GM23338 (cell line): ENCODE measurements at regions not wholly inside any gene's neighbourhood (a gene's known extent, or its start where the extent isn't known, plus 50 kb on each side); places are given as distances from the start of the nearest gene placed in this dataset.
A peak's percentile ranks its signal among the peaks of the same experiment; 100 is the strongest.

ENCODE experiments used
- ATAC-seq: fragments of 200-7000 bp; cut with Tn5 transposase; 3 replicates; pipeline ENCODE4 v1.9.1; 2020
- DNase-seq: peaks from one replicate; pipeline ENCODE4 v3.0.0-alpha.2; 2015; ENCODE audit warnings: low spot score
- H2AFZ ChIP-seq: fragments of 200-600 bp; sonication (generic); 2 replicates; pipeline ENCODE4 v1.8.0; 2016; ENCODE audit warnings: antibody characterized with exemption, mild to moderate bottlenecking, moderate library complexity
- H3F3A ChIP-seq: fragments of 200-600 bp; sonication (generic); replicated peaks from 2 replicates; pipeline ENCODE4 v1.8.0; 2017; ENCODE audit warnings: antibody characterized with exemption, mixed run types, low read depth
- H3K27ac ChIP-seq: fragments of 200-600 bp; sonication (generic); 2 replicates; pipeline ENCODE4 v1.6.1; 2016; ENCODE audit warnings: low read depth
- H3K27me3 ChIP-seq: fragments of 200-600 bp; sonication (generic); 2 replicates; pipeline ENCODE4 v1.8.0; 2016; ENCODE audit warnings: mild to moderate bottlenecking, mixed run types, moderate library complexity; ENCODE audit not compliant: insufficient read depth
- H3K36me3 ChIP-seq: fragments of 200-600 bp; sonication (generic); 2 replicates; pipeline ENCODE4 v1.8.0; 2016; ENCODE audit warnings: mild to moderate bottlenecking; ENCODE audit not compliant: insufficient read depth
- H3K4me1 ChIP-seq: fragments of 200-600 bp; sonication (generic); 2 replicates; pipeline ENCODE4 v1.8.0; 2016; ENCODE audit warnings: mild to moderate bottlenecking, moderate library complexity; ENCODE audit not compliant: insufficient read depth
- H3K4me2 ChIP-seq: fragments of 200-600 bp; sonication (generic); 2 replicates; pipeline ENCODE4 v1.7.1; 2017; ENCODE audit warnings: mixed run types
- H3K4me3 ChIP-seq: fragments of 200-600 bp; sonication (generic); 2 replicates; pipeline ENCODE4 v1.6.1; 2016; ENCODE audit warnings: mixed run types
- H3K79me2 ChIP-seq: fragments of 200-600 bp; sonication (generic); replicated peaks from 2 replicates; pipeline ENCODE4 v1.8.0; 2017; ENCODE audit warnings: mild to moderate bottlenecking; ENCODE audit not compliant: insufficient read depth
- H3K9me2 ChIP-seq: fragments of 200-600 bp; sonication (generic); 2 replicates; pipeline ENCODE4 v1.8.0; 2017; ENCODE audit not compliant: insufficient read depth
- H4K20me1 ChIP-seq: fragments of 200-600 bp; sonication (generic); replicated peaks from 2 replicates; pipeline ENCODE4 v1.8.0; 2017; ENCODE audit warnings: mild to moderate bottlenecking; ENCODE audit not compliant: insufficient read depth
- H3K27ac Mint-ChIP-seq: 2 replicates; pipeline ENCODE4 v1.8.0; 2020; ENCODE audit warnings: inconsistent platforms, mild to moderate bottlenecking, moderate library complexity, mixed read lengths
- H3K27me3 Mint-ChIP-seq: 3 replicates; pipeline ENCODE4 v1.8.0; 2022; ENCODE audit warnings: low read depth, mild to moderate bottlenecking, moderate library complexity, mixed read lengths, inconsistent platforms; ENCODE audit not compliant: insufficient read depth, poor library complexity
- H3K36me3 Mint-ChIP-seq: 3 replicates; pipeline ENCODE4 v1.8.0; 2021; ENCODE audit warnings: low read depth, mild to moderate bottlenecking, inconsistent platforms, moderate library complexity, mixed read lengths
- H3K4me1 Mint-ChIP-seq: 3 replicates; pipeline ENCODE4 v1.8.0; 2020; ENCODE audit warnings: mild to moderate bottlenecking, inconsistent platforms, mixed read lengths
- H3K4me3 Mint-ChIP-seq: 3 replicates; pipeline ENCODE4 v1.8.0; 2021; ENCODE audit warnings: moderate library complexity, mild to moderate bottlenecking, inconsistent platforms, mixed read lengths
- H3K9me3 Mint-ChIP-seq: 3 replicates; pipeline ENCODE4 v1.8.0; 2020; ENCODE audit warnings: moderate library complexity, mild to moderate bottlenecking, inconsistent platforms, mixed read lengths
- CREB1 ChIP-seq: fragments of 250-450 bp; sonication (Bioruptor Pico); IDR thresholded peaks from 2 replicates; pipeline ENCODE4 v1.5.0; 2020; ENCODE audit warnings: low read depth, mild to moderate bottlenecking, moderate library complexity
- CTCF ChIP-seq, 2 experiments: fragments of 200-600 bp in 1 of 2; sonication (generic) in 1 of 2; conservative IDR thresholded peaks; 2 replicates each; pipeline versions ENCODE4 v1.5.1 to v1.6.1; 2016 to 2017; ENCODE audit warnings: antibody characterized with exemption in 2 of 2, low read depth in 2 of 2, mild to moderate bottlenecking in 2 of 2, moderate library complexity in 1 of 2
- EZH2 ChIP-seq: fragments of 200-600 bp; sonication (generic); IDR thresholded peaks from one replicate; pipeline ENCODE4 v1.8.0; 2017; ENCODE audit warnings: antibody characterized with exemption, mild to moderate bottlenecking, low read depth; ENCODE audit not compliant: unreplicated experiment
- EZH2phosphoT487 ChIP-seq: fragments of 200-600 bp; sonication (generic); IDR thresholded peaks from one replicate; pipeline ENCODE4 v1.8.1; 2018; ENCODE audit warnings: antibody characterized with exemption; ENCODE audit not compliant: unreplicated experiment
- JUNB ChIP-seq: IDR thresholded peaks from one replicate; pipeline ENCODE4 v1.6.1; 2016; ENCODE audit warnings: antibody characterized with exemption; ENCODE audit not compliant: unreplicated experiment
- NANOG ChIP-seq: IDR thresholded peaks from 2 replicates; pipeline ENCODE4 v1.6.1; 2016; ENCODE audit warnings: antibody characterized with exemption, borderline replicate concordance
- POLR2AphosphoS5 ChIP-seq: IDR thresholded peaks from 2 replicates; pipeline ENCODE4 v1.6.1; 2016; ENCODE audit warnings: antibody characterized with exemption, low read depth
- REST ChIP-seq: IDR thresholded peaks from one replicate; pipeline ENCODE4 v1.6.1; 2018; ENCODE audit warnings: antibody characterized with exemption; ENCODE audit not compliant: unreplicated experiment
- STAT1 ChIP-seq: IDR thresholded peaks from one replicate; pipeline ENCODE4 v1.6.1; 2016; ENCODE audit warnings: antibody characterized with exemption; ENCODE audit not compliant: unreplicated experiment
- ZNF114 ChIP-seq: fragments of 250-450 bp; sonication (Bioruptor Pico); IDR thresholded peaks from 2 replicates; pipeline ENCODE4 v1.5.0; 2020; ENCODE audit warnings: mild to moderate bottlenecking, moderate library complexity
- ZNF331 ChIP-seq: fragments of 250-450 bp; sonication (Bioruptor Pico); IDR thresholded peaks from 2 replicates; pipeline ENCODE4 v1.5.0; 2020; ENCODE audit warnings: low read depth, mild to moderate bottlenecking, moderate library complexity
- ZNF462 ChIP-seq: fragments of 250-450 bp; sonication (Bioruptor Pico); IDR thresholded peaks from 2 replicates; pipeline ENCODE4 v1.5.0; 2020; ENCODE audit warnings: mild to moderate bottlenecking, moderate library complexity
- TF ChIP-seq, protein P1 (sequence below): IDR thresholded peaks from 2 replicates; pipeline ENCODE4 v1.6.1; 2016; ENCODE audit warnings: antibody characterized with exemption

DNA sequence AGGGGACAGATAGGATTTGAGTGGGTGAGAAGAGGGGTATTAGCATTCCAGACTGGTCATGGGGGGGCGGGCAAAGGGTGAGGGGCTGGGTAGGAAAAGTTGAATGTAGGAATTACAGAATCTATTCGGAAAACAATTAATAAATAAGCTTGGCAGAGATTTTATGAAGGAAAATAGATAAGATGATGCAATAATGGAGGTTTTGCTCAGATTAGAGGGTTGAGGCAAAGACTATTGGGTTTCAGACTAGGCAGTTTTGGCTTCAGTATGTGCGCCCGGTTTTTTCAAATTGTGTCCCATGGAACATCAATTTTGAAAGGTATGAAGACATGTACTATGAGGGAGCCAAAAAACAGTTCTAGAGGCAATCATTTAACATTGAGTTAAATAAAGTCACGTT lies 410.6 kb downstream of the SPRY1 start:
- Mint-ChIP-seq H3K36me3 (no peaks in the 10 kb centered on the region), H3K9me3 (no peaks in the 10 kb centered on the region), H3K4me1 (peaks cover 13% of the 10 kb centered on the region; the same call in 2 of the 3 replicates), H3K4me3 (no peak overlapping the region), H3K27me3 (peaks cover 1% of the 10 kb centered on the region), H3K27ac (peak overlapping the region; percentile 64)
- Histone ChIP-seq H4K20me1 (no peaks in the 10 kb centered on the region), H3K4me3 (no peak overlapping the region), H3K4me2 (no peak overlapping the region), H3K4me1 (no peaks in the 10 kb centered on the region), H3K79me2 (no peaks in the 10 kb centered on the region), H3K36me3 (no peaks in the 10 kb centered on the region), H3K9me2 (no peaks in the 10 kb centered on the region), H3K27ac (no peak overlapping the region), H3K27me3 (no peaks in the 10 kb centered on the region), H3F3A (no peaks in the 10 kb centered on the region), H2AFZ (no peak overlapping the region)
- ATAC-seq (no peak), DNase-seq (no peak)
- TF ChIP-seq STAT1 (no peak), NANOG (no peak), REST (no peak), ZNF114 (CRISPR knock-in tag) (no peak), EZH2phosphoT487 (no peak), CREB1 (CRISPR knock-in tag) (no peak), ZNF462 (CRISPR knock-in tag) (no peak), CTCF (conservative IDR thresholded peaks at IDR 0.05; ENCODE audit: low read depth in 2 of 2) (no peak), POLR2AphosphoS5 (no peak), EZH2 (no peak), JUNB (no peak), ZNF331 (CRISPR knock-in tag) (no peak)
- TF ChIP-seq, protein P1, sequence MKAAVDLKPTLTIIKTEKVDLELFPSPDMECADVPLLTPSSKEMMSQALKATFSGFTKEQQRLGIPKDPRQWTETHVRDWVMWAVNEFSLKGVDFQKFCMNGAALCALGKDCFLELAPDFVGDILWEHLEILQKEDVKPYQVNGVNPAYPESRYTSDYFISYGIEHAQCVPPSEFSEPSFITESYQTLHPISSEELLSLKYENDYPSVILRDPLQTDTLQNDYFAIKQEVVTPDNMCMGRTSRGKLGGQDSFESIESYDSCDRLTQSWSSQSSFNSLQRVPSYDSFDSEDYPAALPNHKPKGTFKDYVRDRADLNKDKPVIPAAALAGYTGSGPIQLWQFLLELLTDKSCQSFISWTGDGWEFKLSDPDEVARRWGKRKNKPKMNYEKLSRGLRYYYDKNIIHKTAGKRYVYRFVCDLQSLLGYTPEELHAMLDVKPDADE: no peak
